ENCODE measurements at regions not wholly inside any gene's neighbourhood (a gene's known extent, or its start where the extent isn't known, plus 50 kb on each side); places are given as distances from the start of the nearest gene placed in this dataset.
"Not testable (repeated sequence)": the region's sequence is repeated elsewhere in the genome, so short reads cannot be mapped to it uniquely, and the experiment has no call there.

- DNase-seq (ENCODE audit: low read depth in 2 of 2) = no peak
These were observed 2130.9 kb upstream of the PCDH20 start for GRCh38 chr13:63546524-63546923.

DNA sequence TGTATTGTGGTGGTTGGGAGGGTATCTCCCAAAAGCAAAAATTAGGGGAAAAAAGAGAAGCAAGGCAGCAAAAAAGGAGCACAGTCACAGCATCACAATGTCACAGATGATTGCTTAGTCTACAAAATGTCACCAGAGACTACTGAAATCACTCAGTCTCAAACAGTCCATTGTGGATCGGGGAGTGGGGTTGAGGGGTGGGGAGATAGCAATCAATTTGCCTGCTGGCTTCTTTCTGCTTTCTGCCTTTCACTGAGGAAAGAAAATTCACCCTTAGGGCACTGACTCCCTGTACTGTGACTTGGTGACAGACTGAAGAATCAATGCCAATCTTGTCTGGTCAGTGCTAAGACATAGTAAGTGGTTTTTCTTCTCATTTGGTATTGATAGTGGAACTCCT, 2127.1 kb upstream of the PCDH20 start:
- DNase-seq (ENCODE audit: low read depth in 2 of 2) = no peak

DNA sequence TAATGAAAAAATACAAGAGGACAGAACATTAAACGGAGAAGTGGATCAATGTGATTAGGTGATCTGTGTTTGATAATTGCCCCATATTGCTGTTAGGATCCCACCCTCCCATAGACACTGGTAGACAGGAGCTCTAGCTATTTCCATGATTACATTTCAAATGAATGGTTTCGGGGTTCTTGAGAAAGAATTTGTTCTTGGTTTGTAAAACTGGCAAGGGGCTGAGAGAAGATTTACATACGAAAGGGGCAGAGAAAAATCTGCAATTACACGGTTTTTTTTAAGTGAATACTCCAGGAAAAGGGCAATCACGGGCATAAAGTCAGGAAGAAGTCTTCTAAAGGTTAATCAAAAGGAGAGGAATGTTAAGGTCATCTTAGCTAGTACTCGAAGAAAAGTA, 2125.7 kb upstream of the PCDH20 start:
- no peak for DNase-seq (ENCODE audit: low read depth in 2 of 2)

DNA sequence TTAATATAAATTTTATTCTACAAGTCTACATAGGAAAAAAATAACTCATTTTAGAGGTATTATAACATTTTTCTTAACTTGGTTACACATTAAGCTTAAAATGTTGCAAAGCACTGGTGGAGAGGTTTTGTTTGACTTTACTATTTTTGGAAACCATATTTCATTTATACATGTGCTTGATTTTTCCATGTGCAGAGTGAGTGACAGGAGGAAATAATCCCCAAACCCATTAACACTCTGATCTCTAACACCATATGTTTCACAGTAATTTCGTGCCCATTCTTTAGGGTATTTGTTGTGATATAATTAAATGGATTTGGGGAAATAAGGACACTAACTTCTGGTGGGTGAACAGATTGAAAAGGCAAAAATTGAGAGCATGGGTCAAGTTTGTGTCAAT, 2124.4 kb upstream of the PCDH20 start:
- DNase-seq (ENCODE audit: low read depth in 2 of 2) = no peak

- DNase-seq (ENCODE audit: low read depth in 2 of 2) = peak; percentile 96 to 98
These were observed 2101.7 kb upstream of the PCDH20 start for GRCh38 chr13:63517371-63517770.

DNA sequence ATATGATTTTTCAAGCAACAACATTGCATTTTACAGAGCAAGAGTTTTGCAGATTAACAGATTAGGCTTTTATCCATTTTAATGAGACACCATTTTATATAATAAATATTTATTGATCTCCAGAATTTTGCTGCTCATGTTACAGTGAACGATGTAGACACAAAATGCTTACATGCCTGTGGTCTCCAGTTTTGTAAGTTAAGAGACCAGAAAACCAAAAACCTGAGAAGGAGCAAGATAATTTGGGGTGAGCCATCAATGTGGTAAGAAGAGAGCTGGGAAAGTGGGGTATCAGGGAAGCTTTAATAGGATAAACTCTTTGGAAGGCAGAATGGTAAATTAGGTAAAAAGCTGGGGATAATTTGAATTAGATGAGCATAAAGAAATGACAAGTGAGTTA, 2100.5 kb upstream of the PCDH20 start:
- no peak for DNase-seq (ENCODE audit: low read depth in 2 of 2)

DNA sequence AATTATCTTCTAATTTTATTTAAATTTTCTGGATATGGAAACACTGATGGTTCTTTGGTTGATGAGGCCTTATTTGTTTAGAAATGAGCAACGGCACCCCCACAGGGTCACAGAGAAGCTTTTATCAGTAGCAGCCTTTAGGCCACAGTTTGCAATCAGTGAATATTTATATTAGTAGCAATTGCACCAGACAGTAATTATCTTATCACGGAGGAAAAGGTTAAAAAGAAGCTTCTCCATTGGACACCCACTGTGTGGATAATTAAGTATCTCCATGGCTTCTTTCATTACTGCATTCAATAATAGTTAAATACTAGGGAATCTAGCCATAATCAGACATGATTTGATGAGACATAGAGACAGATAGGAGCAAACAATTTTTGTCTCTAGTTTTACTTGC, 2099.2 kb upstream of the PCDH20 start:
- no peak for DNase-seq (ENCODE audit: low read depth in 2 of 2)

- DNase-seq (ENCODE audit: low read depth in 2 of 2) = no peak
These were observed 2096.4 kb upstream of the PCDH20 start for GRCh38 chr13:63512095-63512494.

DNA sequence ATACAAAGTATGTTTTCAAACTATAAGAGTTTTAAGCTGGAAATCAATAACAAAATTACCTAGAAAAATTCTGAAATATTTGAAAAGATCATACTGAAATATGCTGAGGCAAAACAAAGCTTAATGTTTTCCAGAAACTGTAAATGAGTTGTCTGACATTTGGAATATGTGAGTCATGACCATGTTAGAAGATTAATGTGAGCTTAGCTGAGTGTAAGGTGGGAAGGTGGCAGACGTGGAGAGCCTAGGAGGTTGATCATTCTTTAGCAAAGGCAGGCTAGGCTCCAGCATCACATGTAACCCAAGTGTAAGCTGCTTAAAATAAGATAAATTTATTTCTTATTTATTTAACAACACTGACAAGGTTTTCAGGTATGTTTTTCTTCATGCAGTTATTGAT, 2086.1 kb upstream of the PCDH20 start:
- no peak for DNase-seq (ENCODE audit: low read depth in 2 of 2)

- DNase-seq (ENCODE audit: low read depth in 2 of 2) = no peak
These were observed 2082.0 kb upstream of the PCDH20 start for GRCh38 chr13:63497601-63498000.

GRCh38 chr13:63492604-63493003, 2077.0 kb upstream of the PCDH20 start:
- no peak for DNase-seq (ENCODE audit: low read depth in 2 of 2)

DNA sequence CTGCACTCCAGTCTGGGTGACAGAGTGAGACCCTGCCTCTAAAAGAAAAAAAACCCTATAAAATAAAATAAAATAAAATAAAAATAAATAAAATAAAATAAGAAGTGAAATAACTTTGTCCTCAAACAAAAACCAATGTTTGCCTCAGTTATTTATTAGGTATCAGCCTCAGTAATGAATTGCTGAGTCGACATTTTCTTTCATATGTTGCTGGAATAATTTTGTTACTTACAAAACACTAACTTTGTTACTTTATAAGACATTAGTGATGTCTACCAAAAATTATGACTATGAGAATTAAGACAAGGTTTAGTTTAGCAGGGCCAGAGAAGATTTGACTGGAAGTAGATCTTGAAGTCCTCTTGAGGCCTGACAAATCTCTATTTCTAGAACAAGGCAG, 2074.5 kb upstream of the PCDH20 start:
- DNase-seq (ENCODE audit: low read depth in 2 of 2) = no peak

DNA sequence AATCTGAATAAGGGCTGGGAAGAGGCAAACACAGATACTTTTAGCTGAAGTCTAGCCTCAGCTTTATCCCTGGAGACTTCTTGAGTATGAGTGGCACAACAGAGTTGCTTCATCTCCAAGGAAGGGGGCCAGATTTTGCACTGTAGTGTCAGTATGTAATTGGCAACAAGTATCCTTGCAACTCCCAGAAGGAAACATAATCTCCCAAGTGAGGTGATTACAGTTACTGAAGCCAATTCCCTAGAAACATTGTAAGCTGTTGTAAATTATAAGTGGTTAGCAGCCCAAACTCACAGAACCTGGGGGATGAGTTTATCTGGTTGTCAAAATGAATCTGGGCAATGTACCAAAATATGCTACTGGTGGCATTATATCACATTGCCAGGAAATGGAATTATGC, 2065.7 kb upstream of the PCDH20 start:
- peak; percentile 75 to 82 for DNase-seq (ENCODE audit: low read depth in 2 of 2)

GRCh38 chr13:63472711-63473110, 2057.1 kb upstream of the PCDH20 start:
- no peak for DNase-seq (ENCODE audit: low read depth in 2 of 2)

- DNase-seq (ENCODE audit: low read depth in 2 of 2) = no peak
These were observed 2048.3 kb upstream of the PCDH20 start for GRCh38 chr13:63463782-63464610.

GRCh38 chr13:63460462-63461090, 2044.9 kb upstream of the PCDH20 start:
- peak; percentile 52 to 69 for DNase-seq (ENCODE audit: low read depth in 2 of 2)

GRCh38 chr13:63457186-63457585, 2041.5 kb upstream of the PCDH20 start:
- peak; percentile 39 to 49 for DNase-seq (ENCODE audit: low read depth in 2 of 2)

DNA sequence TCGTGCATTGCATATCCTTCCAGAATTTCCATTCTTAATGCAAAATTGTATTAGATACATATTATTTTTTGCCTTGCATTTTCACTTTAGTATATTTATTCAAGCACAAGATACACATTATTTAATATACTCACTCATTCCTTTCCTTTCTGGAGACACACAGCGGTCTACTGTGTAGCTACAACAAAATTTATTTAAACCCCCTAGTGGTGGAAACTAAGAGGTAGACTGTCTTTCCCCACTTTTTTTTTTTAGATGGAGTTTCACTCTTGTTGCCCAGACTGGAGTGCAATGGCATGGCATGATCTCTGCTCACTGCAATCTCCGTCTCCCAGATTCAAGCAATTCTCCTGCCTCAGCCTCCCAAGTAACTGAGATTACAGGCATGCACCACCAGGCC, 2040.3 kb upstream of the PCDH20 start:
- DNase-seq (ENCODE audit: low read depth in 2 of 2) = no peak

DNA sequence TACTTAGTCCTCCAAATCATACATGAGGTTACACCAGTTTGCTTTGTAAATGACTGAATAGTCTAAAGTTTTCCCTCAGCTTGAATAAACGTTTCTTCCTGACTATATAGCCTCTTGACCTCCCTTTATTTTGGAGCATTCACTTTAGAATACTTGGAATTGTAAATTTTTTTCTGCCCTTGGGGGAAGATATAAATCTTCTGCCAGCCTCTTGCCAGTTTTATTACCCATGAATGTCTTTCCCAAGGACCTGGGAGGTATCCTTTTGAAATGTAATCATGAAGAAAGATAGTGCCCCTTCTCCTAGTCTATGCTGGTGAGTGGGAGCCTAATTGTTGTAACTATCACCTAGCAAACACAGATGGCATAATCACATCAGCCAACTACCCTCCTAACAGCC, 2033.9 kb upstream of the PCDH20 start:
- DNase-seq (ENCODE audit: low read depth in 2 of 2) = no peak

DNA sequence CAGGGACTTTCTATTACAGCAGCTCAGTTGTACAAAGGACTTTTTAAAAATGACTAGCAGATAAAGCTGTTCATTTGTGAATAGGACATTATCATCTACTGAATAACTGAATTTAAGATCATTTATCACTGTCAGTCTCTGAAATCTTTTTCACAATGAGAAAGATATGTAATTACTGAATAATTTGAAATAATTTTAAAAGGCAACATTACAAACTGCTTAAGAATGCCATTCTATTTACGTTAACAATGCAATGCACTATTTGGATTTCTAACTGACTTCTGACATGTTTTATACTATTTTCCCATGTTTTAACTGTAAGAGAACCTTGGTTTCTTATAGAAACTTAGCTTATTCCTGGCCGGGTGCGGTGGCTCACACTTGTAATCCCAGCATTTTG, 2033.0 kb upstream of the PCDH20 start:
- DNase-seq (ENCODE audit: low read depth in 2 of 2) = no peak

DNA sequence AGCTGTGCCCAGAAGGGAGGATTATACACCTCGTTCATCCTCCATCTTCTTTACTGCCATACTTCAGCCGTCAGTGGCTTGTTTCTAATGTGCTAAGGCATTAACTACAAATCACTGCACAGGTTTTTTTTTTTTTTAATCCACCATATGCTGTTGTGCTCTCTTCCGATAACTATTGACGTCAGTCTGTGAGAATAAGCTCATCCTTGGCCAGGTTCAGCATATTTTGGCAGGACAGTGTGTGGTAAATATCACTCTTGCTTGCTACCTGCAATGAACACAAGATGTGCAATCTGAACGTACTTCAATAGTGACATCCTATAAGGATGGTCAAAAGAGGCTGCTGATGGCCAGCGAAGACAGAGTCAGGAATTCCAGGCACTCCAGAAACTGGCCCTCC, 2030.7 kb upstream of the PCDH20 start:
- DNase-seq (ENCODE audit: low read depth in 2 of 2) = no peak

DNA sequence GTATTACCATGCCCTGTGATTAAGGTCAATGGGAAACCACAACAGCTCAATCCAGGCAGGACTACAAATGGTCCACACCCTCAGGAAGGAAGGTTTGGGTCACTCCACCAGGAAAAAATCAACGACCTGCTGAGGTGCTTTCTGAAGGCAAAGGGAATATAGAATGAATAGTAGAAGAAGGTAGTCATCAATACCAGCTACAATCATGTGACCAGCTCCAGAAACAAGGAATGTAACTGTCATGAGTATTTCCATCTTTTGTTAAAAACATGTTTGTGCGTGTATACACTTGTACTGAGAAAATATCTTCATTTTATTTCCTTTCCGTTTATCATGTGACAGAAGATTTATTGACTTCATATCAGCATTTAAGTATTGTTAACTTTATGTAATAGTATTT, 2028.6 kb upstream of the PCDH20 start:
- not testable (repeated sequence) for DNase-seq (ENCODE audit: low read depth in 2 of 2)

- DNase-seq (ENCODE audit: low read depth in 2 of 2) = no peak
These were observed 2023.3 kb upstream of the PCDH20 start for GRCh38 chr13:63438951-63439350.

- no peak for DNase-seq (ENCODE audit: low read depth in 2 of 2)
These were observed 2020.6 kb upstream of the PCDH20 start for GRCh38 chr13:63436325-63436668.
